Mammary epithelial cell (primary cell): ENCODE measurements at regions not wholly inside any gene's neighbourhood (a gene's known extent, or its start where the extent isn't known, plus 50 kb on each side); places are given as distances from the start of the nearest gene placed in this dataset.

ENCODE experiments used
- EZH2 ChIP-seq: IDR thresholded peaks from 2 replicates; pipeline ENCODE4 v1.6.1; 2012; ENCODE audit warnings: low read length, inconsistent platforms, borderline replicate concordance
- TF ChIP-seq, protein P1 (sequence below), 2 donors: IDR thresholded peaks in 1 of 2; conservative IDR thresholded peaks in 1 of 2; 2 replicates each; pipeline ENCODE4 v1.5.1; 2011 to 2012; ENCODE audit warnings: inconsistent platforms in 2 of 2, low read length in 2 of 2, mild to moderate bottlenecking in 2 of 2, control low read depth in 1 of 2, low read depth in 1 of 2; ENCODE audit not compliant: insufficient read depth in 1 of 2; ENCODE audit errors: extremely low read depth in 1 of 2

DNA sequence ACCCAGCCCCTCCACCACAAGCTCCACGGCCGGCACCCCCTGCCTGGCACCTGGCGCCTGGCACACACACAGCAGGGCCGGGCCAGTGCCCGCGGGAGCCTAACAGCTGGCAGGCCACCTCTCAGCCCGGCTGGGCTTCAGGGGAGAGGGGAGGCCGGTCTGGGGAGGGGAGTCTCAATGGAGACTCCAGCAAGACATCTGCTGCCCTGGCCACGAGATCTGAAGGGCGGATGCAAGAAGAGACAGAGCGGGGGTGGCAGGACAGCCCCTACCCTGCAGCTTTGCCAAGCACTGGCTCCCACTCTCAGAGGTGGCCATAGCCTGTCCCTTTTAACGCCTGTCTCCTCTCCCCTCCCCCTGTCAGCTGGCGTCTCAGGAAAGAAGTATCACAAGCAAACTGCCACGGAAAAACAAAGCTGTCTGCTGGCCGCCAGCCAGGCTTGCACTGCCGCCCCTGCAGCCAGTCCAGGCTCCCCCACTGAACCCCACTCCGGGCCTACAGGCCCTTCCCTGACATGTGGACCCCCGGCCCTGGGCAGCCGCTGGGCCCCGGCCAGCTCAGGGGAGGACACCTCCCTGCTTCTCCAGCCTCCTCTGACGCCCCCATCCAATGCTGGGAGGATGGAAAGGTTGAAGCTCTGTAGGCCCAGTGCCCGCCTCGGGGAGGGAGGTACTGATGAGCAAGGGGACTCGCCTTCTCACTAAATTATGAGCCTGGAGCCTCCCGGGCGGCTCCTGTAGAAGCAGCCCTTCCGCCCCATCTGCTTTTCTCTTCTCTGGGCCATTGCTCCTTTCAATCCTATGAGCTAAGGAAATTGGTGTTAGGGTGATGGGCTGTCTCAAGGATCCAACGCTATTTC lies 178.4 kb downstream of the ARHGAP12 start:
- TF ChIP-seq, protein P1, sequence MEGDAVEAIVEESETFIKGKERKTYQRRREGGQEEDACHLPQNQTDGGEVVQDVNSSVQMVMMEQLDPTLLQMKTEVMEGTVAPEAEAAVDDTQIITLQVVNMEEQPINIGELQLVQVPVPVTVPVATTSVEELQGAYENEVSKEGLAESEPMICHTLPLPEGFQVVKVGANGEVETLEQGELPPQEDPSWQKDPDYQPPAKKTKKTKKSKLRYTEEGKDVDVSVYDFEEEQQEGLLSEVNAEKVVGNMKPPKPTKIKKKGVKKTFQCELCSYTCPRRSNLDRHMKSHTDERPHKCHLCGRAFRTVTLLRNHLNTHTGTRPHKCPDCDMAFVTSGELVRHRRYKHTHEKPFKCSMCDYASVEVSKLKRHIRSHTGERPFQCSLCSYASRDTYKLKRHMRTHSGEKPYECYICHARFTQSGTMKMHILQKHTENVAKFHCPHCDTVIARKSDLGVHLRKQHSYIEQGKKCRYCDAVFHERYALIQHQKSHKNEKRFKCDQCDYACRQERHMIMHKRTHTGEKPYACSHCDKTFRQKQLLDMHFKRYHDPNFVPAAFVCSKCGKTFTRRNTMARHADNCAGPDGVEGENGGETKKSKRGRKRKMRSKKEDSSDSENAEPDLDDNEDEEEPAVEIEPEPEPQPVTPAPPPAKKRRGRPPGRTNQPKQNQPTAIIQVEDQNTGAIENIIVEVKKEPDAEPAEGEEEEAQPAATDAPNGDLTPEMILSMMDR (conservative IDR thresholded peaks at IDR 0.05 in 1 of 2, IDR thresholded peaks at IDR 0.05 in 1 of 2; ENCODE audit: extremely low read depth in 1 of 2, insufficient read depth in 1 of 2, low read depth in 1 of 2, low read length in 2 of 2): no peak
- no peak for TF ChIP-seq EZH2
